ENCODE measurements at regions not wholly inside any gene's neighbourhood (a gene's known extent, or its start where the extent isn't known, plus 50 kb on each side); places are given as distances from the start of the nearest gene placed in this dataset.
"Not testable (repeated sequence)": the region's sequence is repeated elsewhere in the genome, so short reads cannot be mapped to it uniquely, and the experiment has no call there.

- TF ChIP-seq CTCF (conservative IDR thresholded peaks at IDR 0.05; ENCODE audit: low read depth, low read length); EZH2 (IDR thresholded peaks at IDR 0.05; ENCODE audit: borderline replicate concordance, low read depth, low read length, poor library complexity, severe bottlenecking): not testable (repeated sequence)
These were observed 160.0 kb upstream of the IRS4 start for GRCh38 chrX:108896349-108896748.
